ENCODE measurements at regions not wholly inside any gene's neighbourhood (a gene's known extent, or its start where the extent isn't known, plus 50 kb on each side); places are given as distances from the start of the nearest gene placed in this dataset.
"Not testable (repeated sequence)": the region's sequence is repeated elsewhere in the genome, so short reads cannot be mapped to it uniquely, and the experiment has no call there.

- not testable (repeated sequence) for H3K4me2 ChIP-seq (ENCODE audit: insufficient read depth, low read length); H3K4me3 ChIP-seq (ENCODE audit: insufficient read depth, low read length); H3K27me3 ChIP-seq (ENCODE audit: insufficient read depth, low read length); H3K27ac ChIP-seq (ENCODE audit: low read depth, low read length); H2AFZ ChIP-seq (ENCODE audit: low read length); H3K9me3 ChIP-seq (ENCODE audit: low read depth, low read length); H4K20me1 ChIP-seq (ENCODE audit: insufficient read depth, low read length); H3K4me1 ChIP-seq (ENCODE audit: insufficient read depth, low read length); H3K79me2 ChIP-seq (ENCODE audit: insufficient read depth, low read length); H3K36me3 ChIP-seq (ENCODE audit: insufficient read depth, low read length)
- peak; percentile 52 for DNase-seq (ENCODE audit: insufficient read length, low spot score, missing footprints)
Measured at GRCh38 chr16:88225640-88226230, 157.0 kb upstream of the ZNF469 start.

- not testable (repeated sequence) for H4K20me1 ChIP-seq (ENCODE audit: insufficient read depth, low read length); DNase-seq (ENCODE audit: insufficient read length, low spot score, missing footprints); H3K4me1 ChIP-seq (ENCODE audit: insufficient read depth, low read length); H3K9me3 ChIP-seq (ENCODE audit: low read depth, low read length); H3K27me3 ChIP-seq (ENCODE audit: insufficient read depth, low read length); H3K4me2 ChIP-seq (ENCODE audit: insufficient read depth, low read length); H3K36me3 ChIP-seq (ENCODE audit: insufficient read depth, low read length); H3K27ac ChIP-seq (ENCODE audit: low read depth, low read length); H3K4me3 ChIP-seq (ENCODE audit: insufficient read depth, low read length); H2AFZ ChIP-seq (ENCODE audit: low read length); H3K79me2 ChIP-seq (ENCODE audit: insufficient read depth, low read length)
Measured at GRCh38 chr16:88226302-88226701, 156.5 kb upstream of the ZNF469 start.

DNA sequence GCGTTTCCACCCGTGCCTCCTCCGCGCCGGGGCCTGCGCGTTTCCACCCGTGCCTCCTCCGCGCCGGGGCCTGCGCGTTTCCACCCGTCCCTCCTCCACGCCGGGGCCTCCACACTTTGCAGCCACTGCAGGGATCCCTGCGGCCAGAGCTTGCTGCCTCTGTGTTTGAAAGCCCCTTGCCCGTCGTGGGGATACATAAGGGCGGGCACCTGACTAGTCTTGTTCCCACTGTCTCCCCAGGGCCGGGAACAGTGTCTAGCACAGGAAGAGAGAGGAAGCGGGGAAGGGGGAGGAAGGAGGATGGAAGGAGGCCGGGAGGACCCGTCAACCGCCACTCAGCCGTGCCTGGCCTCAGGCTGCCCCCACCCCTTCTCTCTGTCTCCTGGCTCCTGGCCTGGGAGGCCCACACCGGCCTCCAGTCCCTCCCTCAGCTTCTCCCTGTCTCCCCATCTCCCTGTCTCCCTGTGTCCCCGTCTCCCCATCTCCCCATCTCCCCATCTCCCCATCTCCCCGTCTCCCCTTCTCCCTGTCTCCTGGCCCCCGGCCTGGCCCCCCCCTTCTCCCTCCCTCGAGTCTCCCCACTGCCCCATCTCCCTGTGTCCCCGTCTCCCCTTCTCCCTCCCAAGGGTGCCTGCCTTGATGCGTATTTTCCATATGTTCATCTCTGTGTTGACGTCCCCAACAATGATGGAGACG, 155.6 kb upstream of the ZNF469 start:
- H3K4me1 ChIP-seq (ENCODE audit: insufficient read depth, low read length); H3K79me2 ChIP-seq (ENCODE audit: insufficient read depth, low read length); H3K4me2 ChIP-seq (ENCODE audit: insufficient read depth, low read length); H3K36me3 ChIP-seq (ENCODE audit: insufficient read depth, low read length); H3K4me3 ChIP-seq (ENCODE audit: insufficient read depth, low read length); H4K20me1 ChIP-seq (ENCODE audit: insufficient read depth, low read length); H3K27ac ChIP-seq (ENCODE audit: low read depth, low read length); H3K9me3 ChIP-seq (ENCODE audit: low read depth, low read length); H3K27me3 ChIP-seq (ENCODE audit: insufficient read depth, low read length); H2AFZ ChIP-seq (ENCODE audit: low read length): not testable (repeated sequence)
- peak; percentile 53 for DNase-seq (ENCODE audit: insufficient read length, low spot score, missing footprints)

DNA sequence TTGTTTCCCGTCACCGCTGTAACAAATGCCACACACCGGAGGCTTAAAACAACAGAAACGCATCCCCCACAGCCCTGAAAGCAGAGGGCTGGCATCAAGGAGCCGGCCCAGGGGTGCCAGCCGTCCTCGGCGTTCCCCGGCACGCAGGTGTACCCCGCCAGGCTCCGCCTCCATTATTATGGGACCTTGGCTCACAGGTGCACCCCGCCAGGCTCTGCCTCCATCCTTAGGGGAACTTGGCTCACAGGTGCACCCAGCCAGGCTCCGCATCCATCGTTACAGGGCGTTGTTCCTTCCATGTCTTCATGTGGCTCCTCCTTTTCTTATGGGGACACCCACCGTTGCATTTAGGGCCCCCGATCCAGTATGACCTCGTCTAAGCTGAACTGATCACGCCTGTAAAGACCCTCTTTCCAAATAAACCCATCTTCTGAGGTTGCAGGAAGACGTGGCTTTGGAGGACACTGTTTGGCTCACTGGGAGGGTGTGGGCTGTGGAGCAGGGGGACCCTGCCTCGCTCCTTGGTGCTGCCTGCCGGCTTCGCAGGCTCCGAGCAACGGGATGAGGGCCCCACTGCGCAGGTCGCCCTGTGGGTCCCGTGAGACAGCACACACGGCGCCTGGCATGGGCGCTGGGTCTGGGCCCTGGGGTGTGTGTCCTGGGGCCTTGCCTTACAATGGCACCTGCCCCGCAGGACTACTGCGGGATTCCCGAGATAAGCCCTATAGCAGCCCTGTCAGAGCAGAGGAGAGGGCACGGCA, 154.9 kb upstream of the ZNF469 start:
- H3K79me2 ChIP-seq (ENCODE audit: insufficient read depth, low read length); H3K4me2 ChIP-seq (ENCODE audit: insufficient read depth, low read length); H3K4me1 ChIP-seq (ENCODE audit: insufficient read depth, low read length); H3K4me3 ChIP-seq (ENCODE audit: insufficient read depth, low read length); H3K27me3 ChIP-seq (ENCODE audit: insufficient read depth, low read length); H3K36me3 ChIP-seq (ENCODE audit: insufficient read depth, low read length); H2AFZ ChIP-seq (ENCODE audit: low read length); H3K9me3 ChIP-seq (ENCODE audit: low read depth, low read length); H4K20me1 ChIP-seq (ENCODE audit: insufficient read depth, low read length); H3K27ac ChIP-seq (ENCODE audit: low read depth, low read length): not testable (repeated sequence)
- peak; percentile 29 for DNase-seq (ENCODE audit: insufficient read length, low spot score, missing footprints)

- DNase-seq (ENCODE audit: insufficient read length, low spot score, missing footprints); H4K20me1 ChIP-seq (ENCODE audit: insufficient read depth, low read length); H3K36me3 ChIP-seq (ENCODE audit: insufficient read depth, low read length); H3K79me2 ChIP-seq (ENCODE audit: insufficient read depth, low read length); H3K27me3 ChIP-seq (ENCODE audit: insufficient read depth, low read length); H3K9me3 ChIP-seq (ENCODE audit: low read depth, low read length); H3K27ac ChIP-seq (ENCODE audit: low read depth, low read length); H3K4me2 ChIP-seq (ENCODE audit: insufficient read depth, low read length); H2AFZ ChIP-seq (ENCODE audit: low read length); H3K4me1 ChIP-seq (ENCODE audit: insufficient read depth, low read length); H3K4me3 ChIP-seq (ENCODE audit: insufficient read depth, low read length): not testable (repeated sequence)
Measured at GRCh38 chr16:88228751-88229150, 154.0 kb upstream of the ZNF469 start.

DNA sequence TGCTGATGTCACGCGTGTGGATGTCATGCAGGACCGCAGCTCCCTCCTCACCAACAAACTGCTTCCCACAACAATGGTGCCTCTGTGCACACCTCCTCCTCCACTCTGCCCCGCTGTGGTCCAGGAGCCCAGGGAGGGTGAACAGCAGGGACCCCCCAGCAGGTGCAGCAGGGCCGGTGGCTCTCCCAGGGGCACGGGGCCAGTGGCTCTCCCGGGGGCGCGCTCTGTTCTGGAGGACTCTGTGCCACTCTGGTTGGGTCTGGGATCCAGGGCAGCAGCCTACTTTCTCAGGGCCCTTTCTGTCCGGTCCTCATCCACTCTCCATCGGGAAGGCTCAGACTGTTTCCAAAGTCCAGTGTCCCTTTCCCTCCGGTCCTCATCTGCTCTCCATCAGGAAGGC, 153.0 kb upstream of the ZNF469 start:
- H3K4me1 ChIP-seq (ENCODE audit: insufficient read depth, low read length); H3K27ac ChIP-seq (ENCODE audit: low read depth, low read length); H3K9me3 ChIP-seq (ENCODE audit: low read depth, low read length); H3K4me2 ChIP-seq (ENCODE audit: insufficient read depth, low read length); H4K20me1 ChIP-seq (ENCODE audit: insufficient read depth, low read length); H3K27me3 ChIP-seq (ENCODE audit: insufficient read depth, low read length); H2AFZ ChIP-seq (ENCODE audit: low read length); H3K79me2 ChIP-seq (ENCODE audit: insufficient read depth, low read length); H3K4me3 ChIP-seq (ENCODE audit: insufficient read depth, low read length); H3K36me3 ChIP-seq (ENCODE audit: insufficient read depth, low read length): not testable (repeated sequence)
- DNase-seq (ENCODE audit: insufficient read length, low spot score, missing footprints): peak; percentile 38

DNA sequence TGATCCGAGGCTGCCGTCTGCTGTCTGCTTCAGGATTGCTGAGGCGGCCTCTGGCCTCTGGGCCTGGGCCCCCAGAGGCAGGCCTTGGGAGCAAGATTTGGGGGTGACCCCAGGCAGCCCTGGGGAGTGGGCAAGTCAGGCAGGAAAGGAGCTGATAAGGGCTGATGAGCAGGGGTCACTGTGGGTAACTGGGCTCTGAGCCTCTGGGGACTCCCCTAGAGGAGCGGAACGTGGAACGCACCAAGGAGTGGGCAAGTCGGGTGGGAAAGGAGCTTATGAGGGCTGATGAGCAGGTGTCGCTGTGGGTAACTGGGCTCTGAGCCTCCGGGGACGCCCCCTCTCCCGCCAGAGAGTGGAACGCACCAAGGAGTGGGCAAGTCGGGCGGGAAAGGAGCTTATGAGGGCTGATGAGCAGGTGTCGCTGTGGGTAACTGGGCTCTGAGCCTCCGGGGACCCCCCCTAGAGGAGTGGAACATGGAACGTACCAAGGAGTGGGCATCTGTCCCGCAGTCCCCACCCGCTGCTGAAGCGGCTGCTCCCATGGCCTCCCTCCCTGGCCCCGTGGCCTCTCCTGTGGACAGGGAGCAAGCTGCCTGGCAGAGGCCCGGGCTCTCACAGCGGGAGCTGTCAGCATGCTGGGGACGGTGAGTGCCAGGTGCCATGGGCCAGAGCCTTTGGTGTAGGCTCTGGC, 152.3 kb upstream of the ZNF469 start:
- H3K4me3 ChIP-seq (ENCODE audit: insufficient read depth, low read length); H3K79me2 ChIP-seq (ENCODE audit: insufficient read depth, low read length); H2AFZ ChIP-seq (ENCODE audit: low read length); H3K27ac ChIP-seq (ENCODE audit: low read depth, low read length); H3K27me3 ChIP-seq (ENCODE audit: insufficient read depth, low read length); H3K9me3 ChIP-seq (ENCODE audit: low read depth, low read length); H3K36me3 ChIP-seq (ENCODE audit: insufficient read depth, low read length); H3K4me2 ChIP-seq (ENCODE audit: insufficient read depth, low read length); H3K4me1 ChIP-seq (ENCODE audit: insufficient read depth, low read length); H4K20me1 ChIP-seq (ENCODE audit: insufficient read depth, low read length): not testable (repeated sequence)
- DNase-seq (ENCODE audit: insufficient read length, low spot score, missing footprints): peak; percentile 36

- H4K20me1 ChIP-seq (ENCODE audit: insufficient read depth, low read length); H3K4me2 ChIP-seq (ENCODE audit: insufficient read depth, low read length); H3K9me3 ChIP-seq (ENCODE audit: low read depth, low read length); H3K4me1 ChIP-seq (ENCODE audit: insufficient read depth, low read length); H2AFZ ChIP-seq (ENCODE audit: low read length); H3K27me3 ChIP-seq (ENCODE audit: insufficient read depth, low read length); H3K36me3 ChIP-seq (ENCODE audit: insufficient read depth, low read length); H3K4me3 ChIP-seq (ENCODE audit: insufficient read depth, low read length); H3K27ac ChIP-seq (ENCODE audit: low read depth, low read length); H3K79me2 ChIP-seq (ENCODE audit: insufficient read depth, low read length): not testable (repeated sequence)
- DNase-seq (ENCODE audit: insufficient read length, low spot score, missing footprints): peak; percentile 34
Measured at GRCh38 chr16:88230967-88231615, 151.7 kb upstream of the ZNF469 start.

Measured in osteoblast (primary cell).